ENCODE measurements at regions not wholly inside any gene's neighbourhood (a gene's known extent, or its start where the extent isn't known, plus 50 kb on each side); places are given as distances from the start of the nearest gene placed in this dataset.

- no peak overlapping the region for H3K4me3 Mint-ChIP-seq
- no peaks in the 10 kb centered on the region for H3K4me1 Mint-ChIP-seq
- no peak for DNase-seq
- CTCF ChIA-PET = interaction anchor here (0.5 to 1.0 kb wide), 3 partner anchors 65 to 308 kb away, joined by 3 read pairs; no protein-coding TSS in a partner anchor
- POLR2A ChIA-PET = no interaction called here
- no peak overlapping the region for H3K27ac Mint-ChIP-seq
- H3K36me3 Mint-ChIP-seq (ENCODE audit: low read depth) = no peaks in the 10 kb centered on the region
- peaks cover under 1% of the 10 kb centered on the region for H3K27me3 Mint-ChIP-seq
- peaks cover 10% of the 10 kb centered on the region for H3K9me3 Mint-ChIP-seq
Observed at GRCh38 chr4:10962246-10962645, 277.7 kb upstream of the CLNK start.

GRCh38 chr4:10960389-10960788 lies 275.8 kb upstream of the CLNK start:
- CTCF ChIA-PET = no interaction called here
- Mint-ChIP-seq H3K27me3 (peaks cover 2% of the 10 kb centered on the region), H3K9me3 (peaks cover 10% of the 10 kb centered on the region), H3K36me3 (ENCODE audit: low read depth) (no peaks in the 10 kb centered on the region), H3K27ac (no peak overlapping the region), H3K4me1 (peaks cover 2% of the 10 kb centered on the region), H3K4me3 (no peak overlapping the region)
- DNase-seq = no peak
- POLR2A ChIA-PET = no interaction called here

DNA sequence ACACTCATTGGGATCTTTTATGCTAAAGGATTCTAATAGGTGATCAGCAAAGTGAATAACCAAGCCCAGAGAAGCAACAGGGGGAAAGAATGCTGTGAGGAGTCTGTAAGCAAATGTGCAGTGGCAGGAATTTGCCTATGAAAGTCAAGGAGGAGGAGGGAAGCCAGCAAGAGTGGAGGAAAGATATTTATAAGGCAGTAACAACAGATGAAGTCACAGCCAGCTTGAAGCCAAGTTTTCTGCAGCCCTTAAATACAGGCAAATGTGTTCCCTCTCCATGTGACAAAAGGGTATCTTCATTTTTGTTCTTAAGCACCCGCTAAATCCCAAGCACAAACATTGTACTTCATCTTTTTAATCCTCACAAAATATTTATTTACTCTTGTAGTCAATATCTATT lies 275.0 kb upstream of the CLNK start:
- Mint-ChIP-seq H3K4me1 (peaks cover 8% of the 10 kb centered on the region), H3K27me3 (peaks cover 2% of the 10 kb centered on the region), H3K9me3 (peaks cover 10% of the 10 kb centered on the region), H3K27ac (no peak overlapping the region), H3K36me3 (ENCODE audit: low read depth) (no peaks in the 10 kb centered on the region), H3K4me3 (no peak overlapping the region)
- CTCF ChIA-PET = no interaction called here
- POLR2A ChIA-PET = no interaction called here
- no peak for DNase-seq

DNA sequence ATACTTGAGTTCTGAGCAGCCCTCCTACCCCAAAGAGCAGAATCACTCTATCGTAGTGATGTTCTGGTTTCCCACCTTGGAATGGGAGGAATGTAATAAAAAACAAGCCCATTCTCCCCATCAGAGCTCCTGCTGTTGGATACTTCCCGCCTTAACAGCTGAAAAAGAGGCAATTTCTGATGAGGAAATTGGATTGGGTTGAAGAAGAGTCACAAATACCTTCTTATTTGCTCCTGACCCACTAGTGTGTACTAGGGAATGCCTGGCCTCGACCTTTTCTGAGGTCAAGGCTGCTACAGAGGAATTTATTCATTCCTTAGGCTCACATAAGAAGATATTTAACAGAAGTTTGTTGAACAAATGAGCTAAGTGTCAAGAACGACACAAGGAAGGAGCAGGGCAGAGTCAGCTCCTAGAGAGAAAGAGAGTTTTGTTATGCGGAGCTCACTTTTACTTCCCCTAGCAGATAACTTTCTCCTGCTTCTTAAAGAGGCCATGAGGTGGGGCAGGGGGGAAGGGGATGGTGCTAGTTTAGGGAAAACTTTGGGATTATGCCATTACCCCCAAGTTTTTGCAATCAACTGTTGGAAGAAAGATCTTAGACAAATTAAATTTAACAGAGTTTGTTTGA lies 273.8 kb upstream of the CLNK start:
- H3K27ac Mint-ChIP-seq = no peak overlapping the region
- H3K4me3 Mint-ChIP-seq = no peak overlapping the region
- H3K36me3 Mint-ChIP-seq (ENCODE audit: low read depth) = no peaks in the 10 kb centered on the region
- H3K4me1 Mint-ChIP-seq = peaks cover 10% of the 10 kb centered on the region
- no peak for DNase-seq
- peaks cover 2% of the 10 kb centered on the region for H3K9me3 Mint-ChIP-seq
- CTCF ChIA-PET = no interaction called here
- peaks cover 2% of the 10 kb centered on the region for H3K27me3 Mint-ChIP-seq
- POLR2A ChIA-PET = no interaction called here

- ChIA-PET POLR2A (no interaction called here), CTCF (no interaction called here)
- H3K27me3 Mint-ChIP-seq = peaks cover 3% of the 10 kb centered on the region
- H3K4me3 Mint-ChIP-seq = no peak overlapping the region
- H3K9me3 Mint-ChIP-seq = no peaks in the 10 kb centered on the region
- no peaks in the 10 kb centered on the region for H3K36me3 Mint-ChIP-seq (ENCODE audit: low read depth)
- H3K4me1 Mint-ChIP-seq = peaks cover 10% of the 10 kb centered on the region
- no peak for DNase-seq
- H3K27ac Mint-ChIP-seq = no peak overlapping the region
Observed at GRCh38 chr4:10951306-10951705, 266.7 kb upstream of the CLNK start.

DNA sequence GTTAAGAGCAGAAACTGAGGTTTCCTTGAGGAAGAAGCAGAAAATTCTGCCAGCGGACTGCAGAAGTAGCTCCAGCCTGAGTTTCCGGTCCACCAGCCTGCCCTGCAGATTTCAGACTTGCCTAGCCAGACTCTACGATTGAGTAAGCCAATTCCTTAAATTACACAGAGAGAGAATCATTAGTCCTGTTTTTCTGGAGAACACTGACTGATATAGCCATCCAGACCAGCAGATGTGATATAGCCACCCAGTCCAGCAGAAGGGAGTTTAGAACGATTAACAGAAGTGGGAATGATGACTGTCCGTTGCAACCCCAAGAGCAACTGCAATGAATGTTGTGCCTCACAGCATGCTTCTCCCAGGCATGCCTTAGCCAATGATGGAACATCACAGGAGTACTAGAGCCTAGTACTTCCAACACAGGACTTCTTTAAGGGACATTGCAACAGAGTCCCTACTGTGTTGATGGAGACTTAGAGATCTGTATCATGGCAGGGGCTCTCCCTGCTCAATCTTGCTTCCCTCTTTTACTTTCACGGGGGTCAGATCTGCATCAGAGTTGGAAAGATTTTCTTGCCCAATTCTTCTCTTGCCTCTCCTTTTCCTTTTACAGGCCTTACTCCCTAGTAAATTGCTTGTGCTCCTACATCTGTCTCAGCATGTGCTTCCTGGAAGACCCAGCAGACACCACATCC lies 264.6 kb upstream of the CLNK start:
- CTCF ChIA-PET = no interaction called here
- Mint-ChIP-seq H3K36me3 (ENCODE audit: low read depth) (no peaks in the 10 kb centered on the region), H3K9me3 (no peaks in the 10 kb centered on the region), H3K4me3 (no peak overlapping the region), H3K27me3 (peaks cover 3% of the 10 kb centered on the region), H3K4me1 (no peaks in the 10 kb centered on the region), H3K27ac (no peak overlapping the region)
- DNase-seq = no peak
- POLR2A ChIA-PET = no interaction called here

- ChIA-PET POLR2A (no interaction called here), CTCF (no interaction called here)
- DNase-seq = no peak
- peaks cover 3% of the 10 kb centered on the region for H3K27me3 Mint-ChIP-seq
- no peaks in the 10 kb centered on the region for H3K36me3 Mint-ChIP-seq (ENCODE audit: low read depth)
- no peaks in the 10 kb centered on the region for H3K4me1 Mint-ChIP-seq
- H3K27ac Mint-ChIP-seq = no peak overlapping the region
- H3K9me3 Mint-ChIP-seq = no peaks in the 10 kb centered on the region
- H3K4me3 Mint-ChIP-seq = no peak overlapping the region
Observed at GRCh38 chr4:10947898-10948297, 263.3 kb upstream of the CLNK start.

DNA sequence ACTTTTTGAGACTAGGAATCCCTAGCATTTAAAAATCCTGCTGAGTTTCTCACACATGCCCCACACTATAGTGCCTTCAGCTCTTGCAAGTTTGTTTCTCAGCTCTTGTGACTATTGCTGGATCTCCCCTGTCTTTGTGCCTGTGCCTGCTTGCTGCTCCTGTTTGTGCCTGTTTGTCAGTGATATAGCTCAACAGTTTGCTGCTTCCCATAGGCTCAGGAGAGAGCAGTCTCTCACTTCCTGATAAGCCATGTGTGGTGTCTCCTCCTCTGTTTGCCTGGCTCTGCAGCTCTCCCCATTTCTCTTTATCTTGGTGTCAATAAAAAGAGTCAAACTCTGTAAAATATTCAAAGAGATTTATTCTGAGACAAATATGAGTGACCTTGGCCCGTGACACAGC lies 259.8 kb upstream of the CLNK start:
- Mint-ChIP-seq H3K4me1 (no peaks in the 10 kb centered on the region), H3K36me3 (ENCODE audit: low read depth) (peaks cover 1% of the 10 kb centered on the region), H3K27ac (no peak overlapping the region), H3K27me3 (no peaks in the 10 kb centered on the region), H3K4me3 (no peak overlapping the region), H3K9me3 (peaks cover 11% of the 10 kb centered on the region)
- no peak for DNase-seq
- CTCF ChIA-PET = no interaction called here
- POLR2A ChIA-PET = no interaction called here

DNA sequence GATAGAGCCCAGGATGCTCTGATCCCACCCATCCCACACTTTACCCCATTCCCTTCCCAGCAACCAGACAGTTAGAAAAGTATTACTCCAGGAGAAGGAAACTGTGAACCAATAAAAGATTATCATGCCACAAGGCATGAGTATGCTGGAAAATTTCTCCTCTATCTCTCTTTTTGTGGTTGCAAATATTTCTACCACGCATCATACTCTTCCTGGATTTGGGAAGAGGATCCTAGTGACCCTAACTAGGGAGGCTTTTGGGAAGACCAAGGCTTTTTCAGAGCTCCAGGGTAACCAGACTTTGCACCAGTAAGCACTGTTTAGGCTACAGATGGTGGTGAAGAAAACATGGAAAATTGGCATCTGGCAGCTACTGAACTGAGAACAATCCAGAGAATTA lies 257.6 kb upstream of the CLNK start:
- H3K4me3 Mint-ChIP-seq = no peak overlapping the region
- CTCF ChIA-PET = no interaction called here
- H3K27ac Mint-ChIP-seq = no peak overlapping the region
- H3K36me3 Mint-ChIP-seq (ENCODE audit: low read depth) = peaks cover 1% of the 10 kb centered on the region
- H3K27me3 Mint-ChIP-seq = no peaks in the 10 kb centered on the region
- peaks cover 14% of the 10 kb centered on the region for H3K9me3 Mint-ChIP-seq
- DNase-seq = no peak
- H3K4me1 Mint-ChIP-seq = no peaks in the 10 kb centered on the region
- POLR2A ChIA-PET = no interaction called here

GRCh38 chr4:10929818-10930217 lies 245.2 kb upstream of the CLNK start:
- Mint-ChIP-seq H3K4me3 (no peak overlapping the region), H3K36me3 (ENCODE audit: low read depth) (no peaks in the 10 kb centered on the region), H3K27me3 (no peaks in the 10 kb centered on the region), H3K4me1 (no peaks in the 10 kb centered on the region), H3K27ac (no peak overlapping the region), H3K9me3 (peaks cover 7% of the 10 kb centered on the region)
- POLR2A ChIA-PET = no interaction called here
- no peak for DNase-seq
- CTCF ChIA-PET = no interaction called here

DNA sequence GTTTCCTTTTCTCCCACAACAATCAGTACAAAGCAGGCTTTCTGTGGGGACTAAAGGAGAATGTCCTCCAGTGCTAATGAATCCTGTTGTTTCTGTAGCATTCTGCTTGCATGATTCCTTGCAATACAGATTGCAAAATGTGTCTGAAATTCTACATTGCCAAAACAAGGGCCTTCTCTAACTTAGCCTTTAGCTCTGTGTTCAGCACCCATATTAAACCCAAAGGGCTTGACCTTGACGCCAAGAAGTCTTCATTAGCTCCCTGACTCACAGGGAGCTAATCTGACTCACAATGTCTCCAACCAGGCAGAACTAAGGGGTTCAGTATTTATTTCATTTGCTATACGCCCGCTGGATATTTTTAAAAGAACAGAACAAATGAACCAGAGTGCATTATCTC lies 241.4 kb upstream of the CLNK start:
- H3K9me3 Mint-ChIP-seq = no peaks in the 10 kb centered on the region
- DNase-seq = no peak
- POLR2A ChIA-PET = no interaction called here
- no peaks in the 10 kb centered on the region for H3K27me3 Mint-ChIP-seq
- CTCF ChIA-PET = no interaction called here
- no peak overlapping the region for H3K27ac Mint-ChIP-seq
- no peaks in the 10 kb centered on the region for H3K4me1 Mint-ChIP-seq
- H3K4me3 Mint-ChIP-seq = no peak overlapping the region
- no peaks in the 10 kb centered on the region for H3K36me3 Mint-ChIP-seq (ENCODE audit: low read depth)

GRCh38 chr4:10924274-10924673 lies 239.7 kb upstream of the CLNK start:
- no peaks in the 10 kb centered on the region for H3K27me3 Mint-ChIP-seq
- H3K4me1 Mint-ChIP-seq = no peaks in the 10 kb centered on the region
- no peak for DNase-seq
- H3K4me3 Mint-ChIP-seq = no peak overlapping the region
- no peak overlapping the region for H3K27ac Mint-ChIP-seq
- CTCF ChIA-PET = no interaction called here
- H3K9me3 Mint-ChIP-seq = no peaks in the 10 kb centered on the region
- POLR2A ChIA-PET = no interaction called here
- H3K36me3 Mint-ChIP-seq (ENCODE audit: low read depth) = no peaks in the 10 kb centered on the region

- H3K36me3 Mint-ChIP-seq (ENCODE audit: low read depth) = no peaks in the 10 kb centered on the region
- DNase-seq = no peak
- H3K27ac Mint-ChIP-seq = no peak overlapping the region
- H3K27me3 Mint-ChIP-seq = no peaks in the 10 kb centered on the region
- CTCF ChIA-PET = no interaction called here
- H3K4me1 Mint-ChIP-seq = no peaks in the 10 kb centered on the region
- no peaks in the 10 kb centered on the region for H3K9me3 Mint-ChIP-seq
- H3K4me3 Mint-ChIP-seq = no peak overlapping the region
- POLR2A ChIA-PET = no interaction called here
Observed at GRCh38 chr4:10917566-10917965, 233.0 kb upstream of the CLNK start.

GRCh38 chr4:10898072-10898471 lies 213.5 kb upstream of the CLNK start:
- H3K36me3 Mint-ChIP-seq (ENCODE audit: low read depth) = no peaks in the 10 kb centered on the region
- ChIA-PET POLR2A (interaction anchor here (0.6 kb wide), 1 partner anchor 402 kb away, joined by 3 read pairs; no protein-coding TSS in a partner anchor), CTCF (no interaction called here)
- no peak overlapping the region for H3K4me3 Mint-ChIP-seq
- no peaks in the 10 kb centered on the region for H3K4me1 Mint-ChIP-seq
- H3K27me3 Mint-ChIP-seq = no peaks in the 10 kb centered on the region
- no peak overlapping the region for H3K27ac Mint-ChIP-seq
- DNase-seq = no peak
- peaks cover 5% of the 10 kb centered on the region for H3K9me3 Mint-ChIP-seq

Data from activated CD4-positive, alpha-beta T cell treated with anti-CD3 and anti-CD28 coated beads, Interleukin-2, amount 10 ng/mL, durations not matched to agents 7 days and 5 days (primary cell).